ENCODE measurements at regions not wholly inside any gene's neighbourhood (a gene's known extent, or its start where the extent isn't known, plus 50 kb on each side); places are given as distances from the start of the nearest gene placed in this dataset.

DNA sequence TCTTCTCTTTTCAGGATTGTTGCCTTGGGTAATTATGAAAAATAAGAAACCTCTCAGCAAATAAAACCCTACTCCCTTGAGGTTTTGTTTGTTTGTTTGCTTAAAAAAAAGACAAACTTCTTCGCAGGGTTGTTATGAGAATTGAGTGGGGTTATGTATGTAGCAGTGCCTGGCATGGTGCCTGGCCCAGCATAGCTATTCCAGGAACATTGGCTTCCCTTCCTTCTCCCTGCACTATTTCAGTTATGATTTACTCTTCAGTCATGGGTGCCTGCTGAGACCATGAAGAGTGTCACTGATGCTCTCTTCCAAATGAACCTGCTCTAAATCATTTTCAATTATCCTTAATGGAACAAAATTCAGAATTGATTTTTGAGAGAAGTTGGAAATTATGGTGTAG is 283.5 kb upstream of the ROPN1 start:
- no peak for DNase-seq (ENCODE audit: low spot score)
- in situ Hi-C loops (cut with MboI; ENCODE audit: low sequenced_read_pairs, unreplicated experiment) = no loop called here
- TF ChIP-seq, protein P1, sequence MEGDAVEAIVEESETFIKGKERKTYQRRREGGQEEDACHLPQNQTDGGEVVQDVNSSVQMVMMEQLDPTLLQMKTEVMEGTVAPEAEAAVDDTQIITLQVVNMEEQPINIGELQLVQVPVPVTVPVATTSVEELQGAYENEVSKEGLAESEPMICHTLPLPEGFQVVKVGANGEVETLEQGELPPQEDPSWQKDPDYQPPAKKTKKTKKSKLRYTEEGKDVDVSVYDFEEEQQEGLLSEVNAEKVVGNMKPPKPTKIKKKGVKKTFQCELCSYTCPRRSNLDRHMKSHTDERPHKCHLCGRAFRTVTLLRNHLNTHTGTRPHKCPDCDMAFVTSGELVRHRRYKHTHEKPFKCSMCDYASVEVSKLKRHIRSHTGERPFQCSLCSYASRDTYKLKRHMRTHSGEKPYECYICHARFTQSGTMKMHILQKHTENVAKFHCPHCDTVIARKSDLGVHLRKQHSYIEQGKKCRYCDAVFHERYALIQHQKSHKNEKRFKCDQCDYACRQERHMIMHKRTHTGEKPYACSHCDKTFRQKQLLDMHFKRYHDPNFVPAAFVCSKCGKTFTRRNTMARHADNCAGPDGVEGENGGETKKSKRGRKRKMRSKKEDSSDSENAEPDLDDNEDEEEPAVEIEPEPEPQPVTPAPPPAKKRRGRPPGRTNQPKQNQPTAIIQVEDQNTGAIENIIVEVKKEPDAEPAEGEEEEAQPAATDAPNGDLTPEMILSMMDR (IDR thresholded peaks at IDR 0.05; ENCODE audit: borderline replicate concordance, control extremely low read depth, extremely low read depth, insufficient read depth, missing control alignments) = no peak

DNA sequence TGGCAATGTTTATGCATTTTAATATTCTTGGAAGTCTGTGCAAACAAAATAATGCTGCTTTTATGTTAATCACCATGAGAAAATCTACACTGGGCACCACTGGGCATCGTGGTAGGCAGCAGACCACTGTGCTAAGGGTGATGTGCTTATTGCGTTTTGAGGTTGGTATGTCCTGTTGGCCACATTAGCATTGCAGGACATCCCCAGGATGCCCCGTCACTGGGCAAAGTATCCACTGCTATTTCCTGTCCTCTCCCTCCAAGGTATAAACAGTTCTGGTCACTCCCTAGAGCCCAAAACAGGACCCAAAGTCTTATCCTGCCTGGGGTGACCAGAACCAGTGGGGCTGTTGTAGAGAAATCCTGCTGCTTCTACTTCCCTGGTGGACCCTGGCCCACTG is 284.2 kb upstream of the ROPN1 start:
- in situ Hi-C loops (cut with MboI; ENCODE audit: low sequenced_read_pairs, unreplicated experiment) = no loop called here
- TF ChIP-seq, protein P1 (IDR thresholded peaks at IDR 0.05; ENCODE audit: borderline replicate concordance, control extremely low read depth, extremely low read depth, insufficient read depth, missing control alignments) = no peak
- no peak for DNase-seq (ENCODE audit: low spot score)

DNA sequence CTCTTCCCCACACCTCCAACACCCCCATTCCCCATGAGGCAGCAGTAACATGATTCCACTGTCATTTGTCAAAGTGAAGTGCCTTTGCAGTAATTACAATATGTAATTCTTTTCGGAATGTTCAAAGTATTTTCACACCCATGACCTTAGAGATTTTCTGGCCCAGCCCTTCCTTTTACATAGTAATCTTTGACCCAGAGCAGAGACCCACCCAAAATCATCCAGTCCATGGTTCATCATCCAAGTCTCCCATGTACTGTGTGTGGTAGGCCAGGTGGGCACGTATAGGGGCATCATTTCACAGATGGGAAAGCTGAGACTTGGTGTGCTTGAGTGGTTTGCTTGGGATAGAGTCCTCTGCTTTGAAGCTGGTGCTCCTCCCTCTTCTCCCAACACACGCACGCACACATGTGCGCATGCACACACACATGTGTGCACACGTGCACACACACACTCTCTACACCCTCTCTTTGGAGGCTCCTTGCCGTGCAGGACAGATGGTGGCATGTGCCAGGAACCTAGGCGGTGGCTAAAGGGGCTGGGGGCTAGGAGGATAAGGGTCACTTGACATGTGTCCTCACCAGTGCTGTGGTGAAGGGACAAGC is 284.7 kb upstream of the ROPN1 start:
- TF ChIP-seq, protein P1 (IDR thresholded peaks at IDR 0.05; ENCODE audit: borderline replicate concordance, control extremely low read depth, extremely low read depth, insufficient read depth, missing control alignments) = no peak
- no peak for DNase-seq (ENCODE audit: low spot score)
- in situ Hi-C loops (cut with MboI; ENCODE audit: low sequenced_read_pairs, unreplicated experiment) = no loop called here

DNA sequence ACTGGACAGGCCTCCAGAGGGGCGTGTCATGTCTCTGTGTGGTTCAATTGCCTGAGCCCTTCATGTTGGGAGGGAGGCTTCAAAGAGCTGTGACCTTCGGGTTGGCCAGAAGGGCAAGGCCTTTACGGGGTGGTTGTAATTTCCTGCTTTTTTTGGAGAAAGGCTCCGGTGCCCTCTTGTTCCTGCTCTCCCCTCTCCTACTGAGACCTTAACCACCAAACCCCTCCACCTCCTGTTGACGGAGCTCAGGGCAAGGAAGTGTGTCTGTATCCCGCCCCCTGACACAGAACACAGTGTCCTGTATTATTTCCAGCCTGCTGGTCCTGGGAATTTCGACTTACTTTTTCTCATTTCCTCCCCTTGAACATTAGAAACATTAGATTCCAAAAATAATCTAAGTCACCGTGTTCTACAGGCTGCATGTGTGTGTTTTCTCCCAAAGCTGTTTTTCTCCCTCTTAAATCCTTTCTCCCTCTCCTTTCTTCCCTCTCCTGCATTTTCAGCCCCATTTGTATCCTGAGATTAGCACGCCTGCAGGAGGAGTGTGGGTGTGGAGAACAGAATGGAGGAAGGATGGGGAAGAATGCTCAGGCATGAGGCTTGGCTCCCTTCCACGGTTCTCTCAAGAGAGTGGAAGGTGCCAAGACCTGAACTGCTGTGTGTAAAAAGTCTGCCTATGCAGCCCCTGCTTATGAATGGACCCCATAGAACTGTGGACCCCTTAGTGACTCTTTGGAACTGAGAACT is 285.4 kb upstream of the ROPN1 start:
- no peak for DNase-seq (ENCODE audit: low spot score)
- in situ Hi-C loops (cut with MboI; ENCODE audit: low sequenced_read_pairs, unreplicated experiment) = no loop called here
- TF ChIP-seq, protein P1 (IDR thresholded peaks at IDR 0.05; ENCODE audit: borderline replicate concordance, control extremely low read depth, extremely low read depth, insufficient read depth, missing control alignments) = no peak

DNA sequence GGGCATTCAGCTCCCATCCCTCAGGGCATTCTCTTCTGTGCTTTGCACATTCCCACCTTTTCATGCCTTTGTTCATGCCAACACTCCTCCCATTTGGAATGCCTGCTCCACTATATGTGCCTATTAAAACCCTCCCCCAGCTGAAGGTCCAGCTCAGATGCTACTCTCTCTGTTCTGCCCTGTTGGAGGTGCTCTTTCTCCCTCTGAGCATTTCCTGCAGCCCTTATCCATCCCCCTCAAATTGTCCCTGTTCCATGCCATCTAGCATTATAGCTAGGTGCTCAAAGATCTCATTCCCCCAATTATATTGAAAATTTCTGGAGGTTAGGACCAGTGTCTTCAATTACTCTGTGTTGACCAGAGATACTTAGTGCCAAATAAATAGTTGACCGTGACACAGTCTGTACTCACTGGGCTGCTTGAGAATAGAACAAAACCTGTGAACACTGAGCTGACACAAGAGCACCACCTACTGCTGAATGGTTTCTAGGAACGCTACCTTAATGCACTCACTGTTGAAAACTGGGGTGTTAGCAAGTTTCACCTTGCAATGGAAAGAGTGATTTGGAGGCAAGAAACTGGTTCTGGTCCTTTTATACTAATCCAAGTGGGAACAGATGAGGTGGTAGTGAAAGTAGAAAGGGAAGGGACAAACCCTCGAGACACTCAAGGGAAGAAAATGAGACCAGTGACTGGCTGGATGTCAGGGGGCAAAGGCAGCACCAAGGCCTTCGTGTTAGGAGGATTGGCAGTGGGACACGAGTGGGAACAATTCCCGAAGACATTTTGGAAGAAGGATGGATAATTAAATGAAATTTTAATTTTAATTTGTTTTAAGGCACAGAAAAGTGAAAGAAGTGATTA is 289.8 kb upstream of the ROPN1 start:
- TF ChIP-seq, protein P1 (IDR thresholded peaks at IDR 0.05; ENCODE audit: borderline replicate concordance, control extremely low read depth, extremely low read depth, insufficient read depth, missing control alignments) = peak; percentile 21
- in situ Hi-C loops (cut with MboI; ENCODE audit: low sequenced_read_pairs, unreplicated experiment) = no loop called here
- DNase-seq (ENCODE audit: low spot score) = peak; percentile 33

Data from GM13976 (cell line).